ENCODE measurements at regions not wholly inside any gene's neighbourhood (a gene's known extent, or its start where the extent isn't known, plus 50 kb on each side); places are given as distances from the start of the nearest gene placed in this dataset.

DNA sequence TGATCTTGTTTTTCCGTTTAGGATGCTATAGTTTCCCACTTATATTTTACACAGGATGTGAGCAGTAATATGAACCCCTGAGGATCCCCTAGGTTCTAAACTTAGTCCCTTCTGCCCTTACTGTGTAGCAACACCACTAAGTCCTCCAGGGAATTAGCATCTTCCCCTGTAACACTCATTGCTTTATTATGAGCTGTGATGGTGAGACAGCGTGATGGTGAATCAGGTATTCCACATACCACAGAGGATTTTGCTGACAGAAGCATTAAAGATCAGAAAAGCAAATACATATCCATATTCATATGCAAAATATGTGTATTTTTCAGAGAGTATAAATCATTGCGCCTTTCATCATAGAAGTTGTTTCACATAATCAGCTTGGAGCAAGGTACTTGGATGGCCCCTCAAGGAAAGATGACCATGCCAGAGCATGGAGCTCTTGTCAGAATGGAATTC, 317.0 kb downstream of the ICE1 start:
- TF ChIP-seq EZH2 (IDR thresholded peaks at IDR 0.05; ENCODE audit: insufficient read depth, low read length) (no peak), CTCF (IDR thresholded peaks at IDR 0.05; ENCODE audit: insufficient read depth, low read depth, low read length) (no peak)
